ENCODE measurements at regions not wholly inside any gene's neighbourhood (a gene's known extent, or its start where the extent isn't known, plus 50 kb on each side); places are given as distances from the start of the nearest gene placed in this dataset.

DNA sequence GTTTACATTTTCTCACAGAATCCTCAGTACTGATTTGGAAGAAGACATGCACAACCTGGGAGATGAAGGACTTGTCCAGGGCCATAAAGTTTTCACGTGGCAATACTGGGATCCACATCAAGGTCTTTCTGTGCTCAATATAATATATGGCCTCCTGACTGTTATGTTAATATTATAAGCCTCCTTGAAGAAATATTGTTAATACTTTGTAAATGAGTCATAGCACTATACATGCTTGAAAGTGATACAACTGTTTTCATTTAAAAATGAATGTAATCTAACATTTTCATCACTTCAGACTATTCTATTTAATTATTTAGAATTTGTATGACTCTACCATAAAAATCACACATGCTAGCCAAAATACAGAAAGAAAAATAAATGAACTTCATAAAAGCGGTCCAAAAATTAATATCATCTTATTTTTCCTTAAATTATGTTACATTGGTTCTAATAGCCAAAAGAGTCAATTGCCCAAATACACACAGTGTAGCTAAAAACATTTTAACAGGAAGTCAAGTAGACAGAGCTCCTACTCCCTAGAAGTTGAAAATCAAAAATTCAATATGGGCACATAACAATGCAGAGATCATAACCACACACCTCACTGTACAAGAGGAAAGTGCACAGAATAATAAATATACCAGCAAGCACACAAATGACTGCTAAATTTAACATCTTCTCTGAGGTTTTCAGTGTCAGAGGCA is 188.0 kb upstream of the HDDC2 start (continued):
- TF ChIP-seq CBX8 (IDR thresholded peaks at IDR 0.05; ENCODE audit: borderline replicate concordance, low read depth, low read length) (no peak), KDM5A (IDR thresholded peaks at IDR 0.05; ENCODE audit: low read length) (no peak), SIN3A (conservative IDR thresholded peaks at IDR 0.05 in 1 of 2, IDR thresholded peaks at IDR 0.05 in 1 of 2; ENCODE audit: low read depth in 1 of 2, low read length in 2 of 2) (no peak), TEAD4 (IDR thresholded peaks at IDR 0.05; ENCODE audit: low read depth, low read length) (no peak), SUZ12 (IDR thresholded peaks at IDR 0.05; ENCODE audit: low read length) (no peak), RBBP5 (IDR thresholded peaks at IDR 0.05; ENCODE audit: borderline replicate concordance, low read depth, low read length) (no peak), EGR1 (IDR thresholded peaks at IDR 0.05; ENCODE audit: borderline replicate concordance, low read depth, low read length) (no peak)
- TF ChIP-seq, protein P1, sequence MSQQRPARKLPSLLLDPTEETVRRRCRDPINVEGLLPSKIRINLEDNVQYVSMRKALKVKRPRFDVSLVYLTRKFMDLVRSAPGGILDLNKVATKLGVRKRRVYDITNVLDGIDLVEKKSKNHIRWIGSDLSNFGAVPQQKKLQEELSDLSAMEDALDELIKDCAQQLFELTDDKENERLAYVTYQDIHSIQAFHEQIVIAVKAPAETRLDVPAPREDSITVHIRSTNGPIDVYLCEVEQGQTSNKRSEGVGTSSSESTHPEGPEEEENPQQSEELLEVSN (IDR thresholded peaks at IDR 0.05): no peak

All from H1 (cell line).